H7 (cell line): ENCODE measurements at regions not wholly inside any gene's neighbourhood (a gene's known extent, or its start where the extent isn't known, plus 50 kb on each side); places are given as distances from the start of the nearest gene placed in this dataset.

Source experiments
- DNase-seq: peaks from one replicate; pipeline ENCODE4 v3.0.0; 2012
- H3K27me3 ChIP-seq: 2 replicates; pipeline ENCODE4 v1.6.0; 2011; ENCODE audit warnings: mild to moderate bottlenecking, low read length; ENCODE audit not compliant: control insufficient read depth, insufficient read depth
- H3K36me3 ChIP-seq: replicated peaks from 2 replicates; pipeline ENCODE4 v1.5.1; 2011; ENCODE audit warnings: low read length; ENCODE audit not compliant: control insufficient read depth, insufficient read depth
- H3K4me3 ChIP-seq: 2 replicates; pipeline ENCODE4 v1.5.1; 2011; ENCODE audit warnings: low read depth, mild to moderate bottlenecking, control low read depth, low read length, moderate library complexity; ENCODE audit not compliant: insufficient read depth

DNA sequence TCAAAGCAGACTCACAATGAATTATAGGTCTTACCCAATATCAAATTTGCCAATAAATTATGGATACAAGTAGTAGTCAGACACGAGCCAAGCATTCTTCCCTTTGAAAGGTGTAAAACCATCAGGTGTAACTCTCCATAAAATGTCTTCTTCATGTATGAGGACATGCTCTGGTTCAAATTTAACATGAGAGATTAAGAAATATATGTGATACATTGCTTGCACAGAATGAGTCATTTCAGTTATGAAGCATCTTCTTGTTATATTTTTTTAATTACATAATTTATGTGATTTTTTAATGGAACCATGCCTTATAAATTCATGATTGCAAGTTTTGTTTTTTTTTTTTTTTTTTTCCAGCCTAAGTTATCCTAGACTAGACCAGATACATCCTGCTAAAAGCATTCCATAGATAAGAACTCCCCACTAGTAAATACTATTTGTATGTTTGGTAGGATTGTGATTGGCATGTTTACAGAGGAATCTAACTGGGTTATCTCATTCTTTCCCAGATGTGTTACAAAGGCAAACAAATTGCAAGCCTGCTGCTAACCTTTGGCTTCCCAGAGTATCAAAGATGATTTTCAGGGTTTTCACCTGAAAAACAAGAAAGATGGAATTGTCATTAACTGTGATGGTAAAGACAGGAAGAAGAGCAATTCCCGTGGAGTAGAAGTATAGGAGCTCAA, 621.9 kb downstream of the XIRP2 start:
- no peak overlapping the region for H3K4me3 ChIP-seq
- no peak for DNase-seq

GRCh38 chr2:167509586-167509985, 621.3 kb downstream of the XIRP2 start:
- Histone ChIP-seq H3K36me3 (no peaks in the 10 kb centered on the region), H3K4me3 (no peak overlapping the region), H3K27me3 (no peaks in the 10 kb centered on the region)
- DNase-seq: peak; percentile 13

More for the DNA sequence above, 621.9 kb downstream of the XIRP2 start:
- H3K27me3 ChIP-seq: no peaks in the 10 kb centered on the region
- no peaks in the 10 kb centered on the region for H3K36me3 ChIP-seq

DNA sequence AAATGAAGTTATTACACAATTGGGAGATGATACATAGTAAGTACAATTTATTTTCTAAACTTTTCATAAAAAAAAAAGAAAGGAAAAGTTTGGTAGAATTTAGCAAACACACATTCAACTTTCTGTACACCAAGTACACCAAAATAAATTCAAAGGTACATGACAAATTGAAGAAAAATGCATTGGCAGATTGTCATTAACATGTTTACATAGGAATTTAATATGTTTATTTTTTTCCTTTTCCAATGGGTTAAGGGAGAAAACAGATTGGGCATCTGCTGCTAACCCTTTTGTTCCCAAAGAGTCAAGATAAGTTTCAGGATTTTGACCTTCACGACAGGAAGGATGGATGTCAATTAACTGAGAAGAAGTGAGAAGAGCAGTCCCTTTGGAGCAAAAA, 620.4 kb downstream of the XIRP2 start:
- DNase-seq: no peak
- Histone ChIP-seq H3K4me3 (no peak overlapping the region), H3K36me3 (no peaks in the 10 kb centered on the region), H3K27me3 (no peaks in the 10 kb centered on the region)

- Histone ChIP-seq H3K27me3 (no peaks in the 10 kb centered on the region), H3K36me3 (no peaks in the 10 kb centered on the region), H3K4me3 (no peak overlapping the region)
- no peak for DNase-seq
These were observed 618.1 kb downstream of the XIRP2 start for GRCh38 chr2:167506395-167506794.

GRCh38 chr2:167504695-167505094, 616.4 kb downstream of the XIRP2 start:
- Histone ChIP-seq H3K27me3 (no peaks in the 10 kb centered on the region), H3K36me3 (no peaks in the 10 kb centered on the region), H3K4me3 (no peak overlapping the region)
- no peak for DNase-seq

DNA sequence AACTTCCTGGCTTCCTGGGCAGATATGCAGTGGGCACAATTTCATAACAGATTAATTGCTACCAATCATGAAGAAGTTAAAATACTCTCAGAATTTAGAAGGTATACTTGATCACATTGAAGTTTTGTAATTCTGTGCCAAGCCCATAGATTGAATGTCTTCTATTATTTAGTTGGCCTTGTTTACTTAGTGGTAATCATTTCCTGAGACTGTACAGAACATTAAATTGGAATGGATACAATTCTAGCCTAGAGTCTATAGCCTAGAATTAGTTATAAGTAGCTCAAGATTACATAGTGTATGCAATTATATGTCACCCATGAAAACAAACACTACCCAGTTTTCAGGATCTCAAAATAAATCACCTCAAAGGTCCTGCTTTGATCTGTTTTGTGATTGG, 615.8 kb downstream of the XIRP2 start:
- Histone ChIP-seq H3K36me3 (no peaks in the 10 kb centered on the region), H3K4me3 (no peak overlapping the region), H3K27me3 (no peaks in the 10 kb centered on the region)
- no peak for DNase-seq

- H3K27me3 ChIP-seq: no peaks in the 10 kb centered on the region
- DNase-seq: no peak
- no peaks in the 10 kb centered on the region for H3K36me3 ChIP-seq
These were observed 613.3 kb downstream of the XIRP2 start for GRCh38 chr2:167501618-167502017.

GRCh38 chr2:167493862-167494261, 605.6 kb downstream of the XIRP2 start:
- DNase-seq: no peak
- H3K36me3 ChIP-seq: no peaks in the 10 kb centered on the region

More at GRCh38 chr2:167501618-167502017, 613.3 kb downstream of the XIRP2 start:
- H3K4me3 ChIP-seq: no peak overlapping the region

GRCh38 chr2:167492486-167492885, 604.2 kb downstream of the XIRP2 start:
- Histone ChIP-seq H3K4me3 (no peak overlapping the region), H3K27me3 (no peaks in the 10 kb centered on the region), H3K36me3 (no peaks in the 10 kb centered on the region)
- DNase-seq: no peak

More at GRCh38 chr2:167493862-167494261, 605.6 kb downstream of the XIRP2 start:
- no peak overlapping the region for H3K4me3 ChIP-seq
- H3K27me3 ChIP-seq: no peaks in the 10 kb centered on the region

- H3K36me3 ChIP-seq: no peaks in the 10 kb centered on the region
- no peak overlapping the region for H3K4me3 ChIP-seq
- no peak for DNase-seq
- H3K27me3 ChIP-seq: no peaks in the 10 kb centered on the region
These were observed 603.5 kb downstream of the XIRP2 start for GRCh38 chr2:167491788-167492187.

GRCh38 chr2:167490455-167490854, 602.2 kb downstream of the XIRP2 start:
- H3K27me3 ChIP-seq: no peaks in the 10 kb centered on the region
- no peak for DNase-seq
- H3K4me3 ChIP-seq: no peak overlapping the region

DNA sequence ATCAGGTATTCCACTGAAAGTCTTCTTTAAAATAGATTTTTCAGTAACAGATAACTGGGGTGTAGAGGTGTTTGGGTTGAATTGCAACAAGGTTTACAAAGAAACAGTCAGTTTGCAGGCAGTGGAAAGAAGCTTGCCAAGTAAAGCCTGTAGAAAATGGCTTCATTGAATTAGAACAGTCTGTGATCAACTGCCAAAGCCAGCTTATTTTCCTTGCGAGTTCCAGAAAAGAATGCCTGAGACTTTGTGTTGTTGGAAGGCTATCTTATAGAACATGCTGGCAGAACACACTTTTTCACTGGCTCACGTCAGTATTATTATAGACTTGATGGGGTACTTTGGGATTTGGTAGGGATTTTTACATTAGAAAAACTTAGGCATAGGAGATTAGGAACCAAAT, 601.0 kb downstream of the XIRP2 start:
- Histone ChIP-seq H3K27me3 (no peaks in the 10 kb centered on the region), H3K36me3 (no peaks in the 10 kb centered on the region), H3K4me3 (no peak overlapping the region)
- no peak for DNase-seq

More at GRCh38 chr2:167490455-167490854, 602.2 kb downstream of the XIRP2 start:
- H3K36me3 ChIP-seq: no peaks in the 10 kb centered on the region

DNA sequence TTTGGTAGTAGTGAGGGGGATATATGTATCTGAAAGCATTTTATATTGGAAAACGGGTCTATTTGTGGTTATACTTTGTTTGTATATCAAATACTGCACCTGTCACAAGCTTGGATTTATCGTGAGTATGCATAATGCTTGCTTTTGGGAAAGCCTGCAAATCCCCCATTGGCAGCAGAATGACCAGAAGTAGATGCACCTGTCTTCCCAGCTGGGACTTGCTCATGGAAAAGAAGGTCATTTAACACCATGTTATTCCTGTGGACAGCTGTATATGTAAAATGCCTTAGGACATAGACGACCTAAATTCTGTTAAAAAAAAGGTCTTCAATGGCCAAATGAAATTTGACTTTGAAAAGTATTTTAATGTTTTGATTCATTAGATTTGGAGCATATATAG, 599.4 kb downstream of the XIRP2 start:
- no peaks in the 10 kb centered on the region for H3K36me3 ChIP-seq
- no peak for DNase-seq
- H3K27me3 ChIP-seq: no peaks in the 10 kb centered on the region
- H3K4me3 ChIP-seq: no peak overlapping the region

- Histone ChIP-seq H3K4me3 (no peak overlapping the region), H3K36me3 (no peaks in the 10 kb centered on the region)
These were observed 596.6 kb downstream of the XIRP2 start for GRCh38 chr2:167484875-167485274.

DNA sequence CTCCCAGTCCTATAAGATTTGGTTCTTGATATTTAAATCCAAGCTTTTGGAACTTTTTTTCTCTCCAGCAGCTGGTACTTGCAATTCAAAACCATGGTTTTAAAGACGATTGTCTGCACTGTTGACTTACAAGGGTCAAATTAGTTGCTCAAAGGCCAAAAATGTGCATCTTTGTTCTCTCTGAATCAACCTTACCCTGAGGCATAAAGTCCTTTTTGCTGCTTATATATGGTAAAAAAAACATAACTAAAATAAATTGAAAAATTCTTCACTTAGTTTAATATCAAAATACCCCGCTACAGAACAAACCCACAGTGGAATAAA, 592.7 kb downstream of the XIRP2 start:
- no peak for DNase-seq
- Histone ChIP-seq H3K27me3 (no peaks in the 10 kb centered on the region), H3K4me3 (no peak overlapping the region), H3K36me3 (no peaks in the 10 kb centered on the region)

More at GRCh38 chr2:167484875-167485274, 596.6 kb downstream of the XIRP2 start:
- no peak for DNase-seq
- no peaks in the 10 kb centered on the region for H3K27me3 ChIP-seq
